HCT116 (cell line): ENCODE measurements at regions not wholly inside any gene's neighbourhood (a gene's known extent, or its start where the extent isn't known, plus 50 kb on each side); places are given as distances from the start of the nearest gene placed in this dataset.
A peak's percentile ranks its signal among the peaks of the same experiment; 100 is the strongest.

Experiments used
- ATAC-seq: fragments of 200-7000 bp; cut with Tn5 transposase; 2 replicates; pipeline ENCODE4 v1.9.1; 2020; ENCODE audit warnings: mild to moderate bottlenecking, moderate library complexity
- BruUV-seq: library from RNA; stranded (reverse); fragments of 400-500 nt; replicated peaks from 2 replicates; lab custom pipeline; 2021; lab: Mats Ljungman, UMichigan
- CTCF ChIA-PET: fragments of 300-600 bp; sonication (Branson Sonifier 250); formaldehyde crosslinking; loops from one replicate; lab custom pipeline; 2021; ENCODE audit warnings: antibody characterized with exemption; lab: Charles Lee
- POLR2A ChIA-PET: fragments of 300-600, 350-600 bp; sonication (Branson Sonifier 250); formaldehyde crosslinking; loops from one replicate; lab custom pipeline; 2021; ENCODE audit warnings: antibody characterized with exemption; lab: Charles Lee
- RAD21 ChIA-PET, 2 experiments: fragments of 300-600 bp; sonication (Branson Sonifier 250); formaldehyde crosslinking; loops; one replicate each; lab custom pipeline; 2023; ENCODE audit warnings: low total read pairs in 2 of 2; ENCODE audit not compliant: uncharacterized antibody in 2 of 2, unreplicated experiment in 2 of 2, low non-redundant PET in 1 of 2; lab: Charles Lee
- DNase-seq: peaks from one replicate; pipeline ENCODE4 v3.0.0-alpha.2; 2010; ENCODE audit warnings: low read depth, low spot score
- H2AFZ ChIP-seq: fragments of 200-600 bp; shearing (Covaris generic), sonication (generic); 2 replicates; pipeline ENCODE4 v1.6.1; 2017; ENCODE audit warnings: low read depth, mixed run types, mixed read lengths, antibody characterized with exemption, low read length; ENCODE audit not compliant: poor library complexity, severe bottlenecking
- H3K27ac ChIP-seq: 2 replicates; pipeline ENCODE4 v1.5.1; 2012; ENCODE audit warnings: low read depth, low read length
- H3K27me3 ChIP-seq: fragments of 200-600 bp; sonication (generic); 2 replicates; pipeline ENCODE4 v1.6.1; 2016; ENCODE audit warnings: mixed run types, low read length, mixed read lengths; ENCODE audit not compliant: insufficient read depth
- H3K36me3 ChIP-seq, 2 experiments: fragments of 200-500 bp in 1 of 2; fragments of 200-600 bp in 1 of 2; sonication (Bioruptor generic) in 1 of 2; sonication (generic) in 1 of 2; 2 replicates each; pipeline versions ENCODE4 v1.5.1 to v1.6.1; 2014 to 2016; ENCODE audit warnings: low read length in 2 of 2, inconsistent platforms in 1 of 2, mixed read lengths in 1 of 2, mixed run types in 1 of 2; ENCODE audit not compliant: insufficient read depth in 2 of 2, control insufficient read depth in 1 of 2
- H3K4me1 ChIP-seq, 2 experiments: fragments of 200-600 bp in 1 of 2; sonication (generic) in 1 of 2; 2 replicates each; pipeline versions ENCODE4 v1.5.1 to v1.6.1; 2012 to 2017; ENCODE audit warnings: low read length in 2 of 2, inconsistent platforms in 1 of 2, mild to moderate bottlenecking in 1 of 2, mixed read lengths in 1 of 2, mixed run types in 1 of 2, moderate library complexity in 1 of 2; ENCODE audit not compliant: insufficient read depth in 2 of 2, control insufficient read depth in 1 of 2
- H3K4me2 ChIP-seq: fragments of 200-600 bp; sonication (generic); 2 replicates; pipeline ENCODE4 v1.6.1; 2017; ENCODE audit warnings: mixed run types, low read length, mixed read lengths
- H3K4me3 ChIP-seq, 2 experiments: fragments of 200-600 bp in 1 of 2; sonication (generic) in 1 of 2; replicated peaks in 1 of 2; 2 replicates each; pipeline ENCODE4 v1.5.1; 2011 to 2016; ENCODE audit warnings: low read length in 2 of 2, control low read depth in 1 of 2, low read depth in 1 of 2, mild to moderate bottlenecking in 1 of 2, mixed read lengths in 1 of 2, mixed run types in 1 of 2
- H3K79me2 ChIP-seq: fragments of 200-600 bp; sonication (generic); 2 replicates; pipeline ENCODE4 v1.6.1; 2017; ENCODE audit warnings: mild to moderate bottlenecking, mixed run types, low read length, moderate library complexity, mixed read lengths; ENCODE audit not compliant: insufficient read depth
- H3K9ac ChIP-seq: fragments of 200-600 bp; sonication (generic); 2 replicates; pipeline ENCODE4 v1.6.1; 2016; ENCODE audit warnings: low read length, mixed read lengths
- H3K9me2 ChIP-seq: fragments of 200-600 bp; sonication (generic), shearing (Covaris generic); 2 replicates; pipeline ENCODE4 v1.6.1; 2017; ENCODE audit warnings: mixed run types, mild to moderate bottlenecking, moderate library complexity; ENCODE audit not compliant: insufficient read depth
- H3K9me3 ChIP-seq, 2 experiments: fragments of 200-500 bp in 1 of 2; fragments of 200-600 bp in 1 of 2; sonication (Bioruptor generic) in 1 of 2; sonication (generic) in 1 of 2; 2 replicates each; pipeline ENCODE4 v1.6.1; 2014 to 2017; ENCODE audit warnings: low read length in 2 of 2, mixed read lengths in 2 of 2, inconsistent platforms in 1 of 2, low read depth in 1 of 2, mild to moderate bottlenecking in 1 of 2, mixed run types in 1 of 2, moderate library complexity in 1 of 2; ENCODE audit not compliant: control insufficient read depth in 1 of 2, insufficient read depth in 1 of 2
- H4K20me1 ChIP-seq: fragments of 200-600 bp; sonication (generic), shearing (Covaris generic); 2 replicates; pipeline ENCODE4 v1.6.1; 2017; ENCODE audit warnings: mixed run types, mild to moderate bottlenecking, moderate library complexity; ENCODE audit not compliant: insufficient read depth
- ATF3 ChIP-seq: IDR thresholded peaks from 2 replicates; pipeline ENCODE4 v1.6.1; 2012
- CTCF ChIP-seq, 3 experiments: fragments of 200-600 bp in 1 of 3; sonication (generic) in 1 of 3; IDR thresholded peaks in 2 of 3; conservative IDR thresholded peaks in 1 of 3; 2 replicates each; pipeline ENCODE4 v1.5.1; 2012 to 2017; ENCODE audit warnings: low read depth in 2 of 3, low read length in 2 of 3, antibody characterized with exemption in 1 of 3, borderline replicate concordance in 1 of 3, control low read depth in 1 of 3, mild to moderate bottlenecking in 1 of 3, mixed read lengths in 1 of 3, mixed run types in 1 of 3, moderate library complexity in 1 of 3; ENCODE audit not compliant: insufficient read depth in 1 of 3
- ELF1 ChIP-seq: IDR thresholded peaks from 2 replicates; pipeline ENCODE4 v1.6.1; 2012; ENCODE audit warnings: low read depth, borderline replicate concordance
- EZH2phosphoT487 ChIP-seq: fragments of 200-600 bp; IDR thresholded peaks from 2 replicates; pipeline ENCODE4 v1.6.1; 2018; ENCODE audit warnings: antibody characterized with exemption, borderline replicate concordance
- FOSL1 ChIP-seq: IDR thresholded peaks from 2 replicates; pipeline ENCODE4 v1.6.1; 2012; ENCODE audit warnings: low read depth
- JUND ChIP-seq: IDR thresholded peaks from 2 replicates; pipeline ENCODE4 v1.6.1; 2012
- POLR2AphosphoS5 ChIP-seq: IDR thresholded peaks from 2 replicates; pipeline ENCODE4 v1.6.1; 2011; ENCODE audit warnings: mild to moderate bottlenecking, low read depth, low read length, moderate library complexity
- RAD21 ChIP-seq: IDR thresholded peaks from 2 replicates; pipeline ENCODE4 v1.6.1; 2012; ENCODE audit warnings: low read depth, mild to moderate bottlenecking
- SP1 ChIP-seq: IDR thresholded peaks from 2 replicates; pipeline ENCODE4 v1.6.1; 2012; ENCODE audit warnings: low read depth
- TCF7L2 ChIP-seq: IDR thresholded peaks from 2 replicates; pipeline ENCODE4 v1.7.0; 2011; ENCODE audit warnings: borderline replicate concordance, inconsistent platforms; ENCODE audit not compliant: insufficient read depth, insufficient read length; ENCODE audit errors: extremely low read depth
- YY1 ChIP-seq: IDR thresholded peaks from 2 replicates; pipeline ENCODE4 v1.6.1; 2011; ENCODE audit warnings: low read length, low read depth, moderate library complexity, mild to moderate bottlenecking; ENCODE audit not compliant: insufficient replicate concordance; ENCODE audit errors: extremely low read depth
- ZBTB33 ChIP-seq: IDR thresholded peaks from 2 replicates; pipeline ENCODE4 v1.6.1; 2011; ENCODE audit warnings: mild to moderate bottlenecking, low read length, moderate library complexity; ENCODE audit not compliant: insufficient replicate concordance; ENCODE audit errors: extremely low read depth
- ZNF274 ChIP-seq: fragments of 200-500 bp; sonication (Bioruptor generic); IDR thresholded peaks from 2 replicates; pipeline ENCODE4 v1.6.1; 2014; ENCODE audit warnings: mild to moderate bottlenecking, low read depth, low read length, inconsistent platforms
- intact Hi-C: fragments of 100-400 bp; cut with micrococcal nuclease; formaldehyde crosslinking; loops from 2 replicates; pipeline ENCODE4 v1.10.0; 2022

GRCh38 chr13:71218960-71219359 lies 648.0 kb downstream of the DACH1 start:
- Histone ChIP-seq H3K4me2 (no peak overlapping the region), H3K27ac (no peak overlapping the region), H3K9me2 (no peaks in the 10 kb centered on the region), H4K20me1 (no peaks in the 10 kb centered on the region), H3K27me3 (no peaks in the 10 kb centered on the region), H3K4me1 (no peaks in the 10 kb centered on the region), H2AFZ (no peak overlapping the region), H3K4me3 (no peak overlapping the region), H3K9ac (no peak overlapping the region), H3K9me3 (no peaks in the 10 kb centered on the region; a peak in 1 of 4 replicates), H3K79me2 (no peaks in the 10 kb centered on the region), H3K36me3 (no peaks in the 10 kb centered on the region)
- RAD21 ChIA-PET, result no interaction called here
- no peak for DNase-seq
- CTCF ChIA-PET, result no interaction called here
- BruUV-seq, result no TSS peak
- POLR2A ChIA-PET, result no interaction called here
- intact Hi-C loops, result loop anchor here (10.0 kb wide), 1 partner anchor 494 kb away; no protein-coding TSS in a partner anchor
- no peak for ATAC-seq
- TF ChIP-seq ELF1 (no peak), ZNF274 (no peak), CTCF (IDR thresholded peaks at IDR 0.05 in 2 of 3, conservative IDR thresholded peaks at IDR 0.05 in 1 of 3; ENCODE audit: borderline replicate concordance in 1 of 3, insufficient read depth in 1 of 3, low read depth in 2 of 3, low read length in 2 of 3) (peak; percentile 5 to 27 (median 20); a peak in 2 of 6 replicates), POLR2AphosphoS5 (no peak), JUND (no peak), ATF3 (no peak), RAD21 (peak; percentile 40), ZBTB33 (no peak), YY1 (no peak), EZH2phosphoT487 (no peak), FOSL1 (no peak), SP1 (no peak), TCF7L2 (no peak)
